GM19099 (cell line): ENCODE measurements at regions not wholly inside any gene's neighbourhood (a gene's known extent, or its start where the extent isn't known, plus 50 kb on each side); places are given as distances from the start of the nearest gene placed in this dataset.

ENCODE experiments used
- POLR2A ChIP-seq: IDR thresholded peaks from 3 replicates; pipeline ENCODE4 v1.6.1; 2011; ENCODE audit warnings: low read depth; ENCODE audit not compliant: insufficient read length; ENCODE audit errors: extremely low read depth

DNA sequence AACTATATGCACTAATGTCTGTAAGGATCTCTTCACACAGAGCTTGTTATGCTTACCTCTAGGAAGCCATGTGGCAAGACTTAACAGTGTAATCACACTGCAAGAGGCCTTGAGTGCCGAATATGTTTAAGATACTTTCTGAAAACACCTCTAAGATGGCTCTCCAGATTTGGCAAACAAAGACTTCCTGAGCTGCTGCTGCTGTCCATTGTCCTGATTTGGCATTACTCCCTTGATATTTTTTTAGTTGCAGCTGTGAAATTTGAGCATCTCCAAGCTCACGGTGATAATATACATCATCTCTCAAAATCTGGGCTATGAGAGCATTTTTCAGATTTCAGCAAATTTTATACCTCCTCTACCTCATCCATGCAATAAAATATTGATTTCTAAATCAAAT lies 384.5 kb upstream of the CDH6 start:
- TF ChIP-seq POLR2A: no peak

DNA sequence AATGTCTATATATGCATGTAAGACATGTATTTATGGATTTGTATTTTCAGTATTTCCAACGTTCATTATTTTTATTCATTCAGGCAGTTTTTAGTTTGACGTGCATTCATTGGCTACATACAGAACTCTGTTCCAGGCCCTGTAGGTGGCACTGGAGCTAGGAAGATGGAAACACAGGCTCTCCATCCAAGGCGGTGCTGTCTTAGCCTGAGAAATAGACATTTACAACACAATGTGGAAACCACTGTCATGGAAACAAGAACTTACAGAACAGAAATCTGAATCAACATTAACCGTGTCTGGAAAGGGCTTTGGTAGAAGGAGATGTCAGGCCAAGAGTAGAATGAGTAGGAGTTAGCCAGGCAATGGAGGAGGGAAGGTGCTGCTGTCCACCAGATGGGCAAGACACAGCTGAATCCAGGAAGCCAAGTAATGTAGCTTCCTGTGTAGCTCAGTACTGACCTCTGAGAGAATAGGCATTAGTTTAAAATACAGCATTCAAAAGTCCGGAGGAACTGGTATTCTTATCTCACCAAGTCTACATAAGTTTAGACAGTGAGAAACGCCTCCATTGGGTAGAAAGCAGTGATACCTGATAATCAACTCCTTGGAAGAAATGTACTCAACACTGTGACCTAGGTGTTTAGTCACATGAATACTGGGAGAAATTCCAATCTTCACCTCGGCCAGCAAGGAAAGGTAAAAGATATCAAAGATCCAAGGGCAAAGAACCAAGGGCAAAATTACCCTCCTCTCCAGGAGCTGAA lies 388.6 kb upstream of the CDH6 start:
- no peak for TF ChIP-seq POLR2A

DNA sequence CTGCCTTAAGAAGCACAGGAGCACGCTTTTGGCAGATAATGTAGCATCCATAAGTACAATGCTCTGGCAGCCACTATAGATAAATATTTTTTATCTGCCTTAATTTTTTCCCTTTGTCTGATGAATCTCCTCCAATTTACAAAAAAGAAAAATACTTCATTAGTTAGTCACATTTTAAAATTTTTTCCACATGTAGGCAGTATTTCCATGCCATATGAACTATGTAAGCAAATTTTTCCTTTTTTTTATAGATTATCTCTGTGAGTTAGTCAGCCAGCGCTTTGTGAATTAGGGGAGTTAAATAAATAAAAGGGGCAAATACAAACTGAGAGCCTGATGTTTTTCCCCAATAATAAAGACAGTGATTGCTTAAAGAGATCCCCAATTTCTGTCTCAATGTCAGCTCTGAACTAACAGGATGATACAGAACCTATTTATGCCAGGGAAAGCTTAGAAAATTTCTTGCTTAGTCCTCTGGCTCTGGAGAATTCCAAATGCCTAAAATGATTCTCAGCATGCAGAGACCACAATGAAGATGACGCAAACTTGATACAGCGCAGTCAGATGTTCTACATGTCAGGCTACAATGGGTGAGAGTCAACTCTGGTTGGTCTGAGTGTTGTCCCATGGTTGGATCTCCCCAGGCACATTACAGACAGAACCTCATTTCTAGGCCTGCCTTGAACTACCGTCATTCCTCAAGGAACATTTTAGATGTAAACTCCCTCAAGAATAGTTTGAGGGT lies 390.4 kb upstream of the CDH6 start:
- no peak for TF ChIP-seq POLR2A

DNA sequence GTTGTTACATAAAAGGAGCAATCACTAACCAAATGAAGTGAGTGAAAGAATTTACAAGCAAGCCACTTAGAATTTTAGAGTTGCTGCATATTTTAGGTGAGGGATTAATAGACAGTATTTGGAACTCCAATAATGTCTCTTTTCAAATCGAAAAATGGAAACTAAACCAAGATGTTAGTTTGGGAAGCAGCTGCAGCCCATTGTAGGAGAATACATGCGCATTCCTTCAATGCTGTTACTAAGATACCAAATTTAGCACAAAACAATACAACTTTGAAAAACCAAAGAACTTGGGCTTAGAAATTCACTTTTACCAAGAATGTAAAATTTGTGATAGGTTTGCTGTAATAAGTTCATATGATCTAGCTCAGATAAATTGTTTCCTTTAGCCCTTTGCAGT lies 411.8 kb upstream of the CDH6 start:
- TF ChIP-seq POLR2A: no peak

DNA sequence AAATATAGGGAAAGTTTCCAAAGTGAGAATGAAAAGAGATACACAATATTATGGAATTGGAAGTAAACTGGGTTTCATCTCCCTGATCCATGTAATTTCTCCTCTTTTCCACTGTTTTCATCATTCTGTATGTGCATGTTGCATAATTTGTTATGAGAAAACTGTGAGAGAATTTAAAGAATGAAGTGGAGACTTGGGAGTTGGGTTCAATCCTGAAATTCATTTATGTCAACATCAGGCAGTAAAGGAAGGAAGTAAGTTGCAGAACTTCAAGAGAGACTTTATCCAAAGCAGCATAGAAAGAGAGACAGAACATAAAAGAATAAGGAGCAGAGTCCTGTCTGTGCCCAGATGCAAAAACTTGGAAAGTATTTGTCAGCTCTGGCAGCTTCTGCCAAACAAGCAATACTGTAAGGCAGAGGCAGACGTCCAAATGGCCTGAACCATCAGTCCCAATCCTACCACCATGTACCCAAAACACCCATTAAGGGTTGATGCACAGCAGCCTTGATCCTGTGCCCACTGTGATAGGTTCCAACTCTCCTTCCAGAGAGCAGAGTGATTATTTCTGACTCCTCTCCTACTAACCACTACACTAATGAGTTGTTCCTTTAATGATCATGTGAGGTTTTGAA lies 425.3 kb upstream of the CDH6 start:
- no peak for TF ChIP-seq POLR2A

DNA sequence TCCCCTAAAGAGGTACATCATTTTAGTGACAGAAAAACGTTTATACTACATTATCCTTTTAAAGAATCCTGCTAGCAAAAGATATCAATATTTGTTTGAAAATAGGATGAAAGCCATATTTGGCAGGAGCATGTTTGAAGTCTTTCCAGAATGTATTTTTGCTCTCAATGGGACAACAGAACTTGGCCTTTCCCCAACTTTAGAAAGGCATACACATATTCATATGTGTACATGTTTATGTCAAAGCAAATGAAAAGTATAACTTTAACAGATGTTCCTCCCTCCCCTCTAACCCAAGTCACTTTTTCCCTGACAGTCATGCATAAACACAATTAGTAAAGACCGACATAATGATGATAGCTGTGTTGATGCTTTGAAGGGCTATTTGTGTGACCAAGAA lies 427.8 kb upstream of the CDH6 start:
- TF ChIP-seq POLR2A: no peak

DNA sequence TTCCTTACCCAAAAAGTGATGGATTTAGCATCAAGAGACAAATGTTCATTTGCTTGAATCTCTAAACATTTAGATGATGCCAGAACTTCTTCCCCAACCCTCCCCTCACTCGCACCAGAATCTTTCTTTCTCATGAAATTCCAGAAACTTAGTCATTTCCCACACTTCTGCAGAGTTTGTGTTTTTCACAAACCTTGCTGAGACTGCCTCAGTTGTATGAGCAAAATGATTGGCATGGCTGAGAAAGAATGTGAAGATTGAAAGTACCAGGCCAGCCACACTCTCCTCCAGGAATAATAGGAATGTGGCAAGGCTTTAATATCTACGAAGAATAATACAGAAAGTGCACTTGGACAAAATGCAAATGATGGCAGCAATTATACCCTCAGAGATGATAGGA lies 428.3 kb upstream of the CDH6 start:
- TF ChIP-seq POLR2A: no peak

DNA sequence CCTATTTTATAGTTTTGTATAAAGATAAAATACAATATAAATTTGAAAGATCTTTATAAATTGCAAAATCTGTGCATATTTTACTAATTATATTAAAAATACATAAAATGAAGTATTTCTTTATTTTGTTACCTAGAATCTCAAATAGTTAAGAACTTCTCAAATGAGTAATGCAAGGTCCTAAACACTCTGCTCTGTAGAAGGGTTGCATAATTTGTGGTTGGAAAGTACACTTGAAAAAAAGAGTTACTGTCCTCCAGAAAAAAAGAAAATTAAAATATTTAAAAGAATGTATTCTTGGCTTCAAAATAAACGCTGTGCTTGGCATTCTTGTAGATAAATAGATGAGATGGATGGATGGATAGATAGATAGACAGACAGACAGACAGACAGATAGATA lies 428.8 kb upstream of the CDH6 start:
- no peak for TF ChIP-seq POLR2A

DNA sequence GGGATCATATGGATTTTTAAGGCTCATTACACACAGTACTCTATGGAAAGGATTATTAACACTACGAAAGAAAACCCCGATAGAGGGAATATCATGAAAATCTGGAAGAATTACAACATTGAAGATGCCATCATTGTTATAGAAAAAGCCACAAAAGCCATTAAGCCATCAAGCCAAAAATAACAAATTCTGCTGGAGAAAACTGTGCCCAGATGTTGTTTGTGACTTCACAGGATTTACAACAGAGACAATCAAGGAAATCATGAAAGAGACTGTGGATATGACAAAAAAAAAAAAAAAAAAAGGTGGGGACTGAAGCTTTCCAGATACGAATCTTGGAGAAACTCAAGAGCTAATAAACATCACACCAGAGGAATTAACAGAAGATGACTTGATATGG lies 433.8 kb upstream of the CDH6 start:
- TF ChIP-seq POLR2A: no peak

DNA sequence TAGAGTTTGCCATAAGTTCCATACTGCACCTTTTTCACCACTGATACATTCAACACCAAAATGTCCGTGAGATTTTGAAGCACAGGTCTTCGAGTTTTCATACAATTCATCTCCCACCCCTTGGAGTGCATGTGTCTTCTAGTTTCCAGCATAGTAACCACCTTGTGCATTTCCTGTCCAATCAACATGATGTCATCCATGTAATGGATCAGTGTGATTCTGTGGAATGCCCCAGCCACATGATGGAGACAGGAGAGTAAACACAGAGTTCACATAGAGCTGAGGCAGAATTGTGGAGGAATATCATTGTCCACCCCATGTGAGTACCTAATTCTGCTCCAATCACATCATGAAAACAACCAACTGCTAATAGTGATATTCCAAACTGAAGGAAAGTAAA lies 441.5 kb upstream of the CDH6 start:
- no peak for TF ChIP-seq POLR2A

DNA sequence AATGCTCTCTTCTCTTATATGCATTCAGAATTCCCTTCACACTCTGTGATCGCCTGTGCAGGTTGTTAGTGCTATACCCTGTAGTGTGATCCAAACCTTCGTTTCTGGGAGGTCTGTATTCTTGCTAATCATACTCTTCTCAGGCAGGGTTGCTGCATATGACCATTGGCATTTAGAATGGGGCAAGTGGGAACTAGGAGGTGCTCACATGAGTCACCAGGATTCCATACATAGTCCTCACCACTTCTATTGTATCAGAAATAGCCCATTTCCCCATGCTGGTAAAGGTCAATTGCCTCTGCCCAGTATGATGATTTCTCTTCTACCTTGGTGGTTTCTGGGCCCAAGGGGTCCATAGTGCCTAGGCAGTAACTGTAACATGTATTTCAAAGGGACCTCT lies 443.5 kb upstream of the CDH6 start:
- no peak for TF ChIP-seq POLR2A

DNA sequence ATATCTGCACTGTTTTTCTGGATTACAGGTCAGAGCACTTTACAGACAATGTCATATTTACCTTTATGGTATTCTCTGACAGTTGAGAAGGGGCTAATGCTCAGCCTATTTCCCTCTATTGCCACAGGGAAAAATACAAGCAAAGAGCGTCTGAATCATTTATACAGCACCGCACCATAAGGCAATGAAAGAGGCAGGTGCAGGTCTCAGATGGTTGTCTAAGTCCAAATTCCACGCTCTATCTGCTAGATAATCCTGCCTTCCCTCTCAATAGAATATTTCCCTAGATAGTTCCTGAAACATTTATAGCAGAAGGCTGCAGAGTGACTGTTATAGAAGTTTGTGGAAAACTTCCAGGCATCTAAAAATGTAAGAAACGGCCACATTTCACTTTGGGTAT lies 446.1 kb upstream of the CDH6 start:
- no peak for TF ChIP-seq POLR2A

DNA sequence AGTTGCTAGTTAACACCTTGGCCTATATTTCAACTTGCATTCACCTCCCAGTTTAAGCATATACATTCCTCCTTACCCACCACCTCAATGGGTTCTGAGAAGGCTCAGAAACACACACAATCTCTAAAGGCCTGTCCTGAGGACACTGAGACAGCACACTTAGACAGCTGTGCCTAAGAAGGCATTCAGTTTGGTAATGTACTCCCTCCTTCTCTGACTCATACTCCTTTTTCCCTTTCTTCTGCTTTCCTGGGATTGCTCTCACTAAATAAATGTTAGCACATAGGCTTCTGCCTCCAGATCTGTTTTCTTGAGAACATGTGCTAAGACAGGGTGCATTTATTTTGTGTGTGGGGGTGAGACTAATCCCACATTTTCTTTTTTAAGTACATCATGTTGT lies 456.8 kb upstream of the CDH6 start:
- TF ChIP-seq POLR2A: no peak

DNA sequence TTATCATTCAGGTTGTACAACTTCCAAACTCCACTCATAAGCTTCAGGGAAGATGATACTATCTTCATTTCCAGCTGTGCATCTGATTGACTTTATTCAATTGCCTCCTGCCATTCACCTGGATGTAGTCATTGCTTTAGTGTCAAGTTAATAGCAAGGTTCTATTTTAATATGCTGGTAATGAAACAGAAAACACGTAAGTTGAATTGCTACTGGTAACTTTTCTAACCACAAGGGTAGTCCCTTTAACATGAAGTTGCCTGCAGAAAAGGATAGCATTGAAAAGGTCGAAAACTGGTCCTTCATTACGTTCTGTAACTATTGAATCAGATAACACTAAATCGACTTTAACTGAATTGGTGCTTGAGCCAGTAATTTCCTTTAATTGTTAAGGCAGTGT lies 459.4 kb upstream of the CDH6 start:
- no peak for TF ChIP-seq POLR2A

DNA sequence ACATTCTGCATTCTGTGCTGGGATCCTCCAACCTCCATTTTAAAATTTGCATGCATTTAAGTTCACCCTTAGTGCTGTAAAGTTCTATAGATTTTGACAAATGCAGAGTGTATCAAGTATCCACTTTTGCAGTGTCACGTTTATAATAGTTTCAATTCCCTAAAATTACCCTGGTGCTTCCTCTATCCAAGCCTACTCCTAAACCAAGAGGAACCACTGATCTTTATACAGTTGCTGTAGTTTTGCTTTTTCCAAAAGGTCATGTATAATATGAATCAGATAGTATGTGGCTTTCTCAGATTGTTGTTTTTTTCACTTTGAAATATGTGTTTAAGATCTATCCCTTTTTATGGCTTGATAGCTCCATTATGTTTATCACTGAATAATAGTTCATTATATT lies 468.4 kb upstream of the CDH6 start:
- TF ChIP-seq POLR2A: no peak

DNA sequence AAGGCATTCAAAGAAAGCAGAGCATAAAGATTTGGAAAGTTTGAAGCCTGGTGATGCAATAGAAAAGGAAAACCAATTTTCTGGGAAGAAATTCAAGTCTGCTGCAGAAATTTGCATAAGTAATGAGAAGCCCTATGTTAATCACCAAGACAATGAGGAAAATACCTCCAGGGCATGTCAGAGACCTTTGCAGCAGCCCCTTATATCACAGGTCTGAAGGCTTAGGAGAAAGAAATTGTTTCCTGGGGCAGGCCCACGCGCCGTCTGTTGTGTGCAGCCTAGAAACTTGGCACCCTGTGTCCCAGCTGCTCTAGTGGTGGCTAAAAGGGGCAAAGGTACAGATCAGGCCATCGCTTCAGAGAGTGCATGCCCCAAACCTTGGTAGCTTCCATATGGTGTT lies 495.3 kb upstream of the CDH6 start:
- no peak for TF ChIP-seq POLR2A
